ENCODE measurements at regions not wholly inside any gene's neighbourhood (a gene's known extent, or its start where the extent isn't known, plus 50 kb on each side); places are given as distances from the start of the nearest gene placed in this dataset.

GRCh38 chr7:155954550-155955366, 142.5 kb upstream of the SHH start:
- H3K36me3 ChIP-seq (ENCODE audit: control insufficient read depth, insufficient read depth, low read length) = no peaks in the 10 kb centered on the region
- H3K27ac ChIP-seq (ENCODE audit: low read depth, low read length) = no peak overlapping the region
- H3K9ac ChIP-seq (ENCODE audit: low read length) = no peak overlapping the region
- H3K4me3 ChIP-seq (ENCODE audit: low read length) = no peak overlapping the region
- no peaks in the 10 kb centered on the region for H3K4me1 ChIP-seq (ENCODE audit: control insufficient read depth, insufficient read depth, low read length)
- no peaks in the 10 kb centered on the region for H3K27me3 ChIP-seq (ENCODE audit: control insufficient read depth, insufficient read depth, low read length)

- no peak overlapping the region for H3K27ac ChIP-seq (ENCODE audit: low read depth, low read length)
- no peaks in the 10 kb centered on the region for H3K36me3 ChIP-seq (ENCODE audit: control insufficient read depth, insufficient read depth, low read length)
- H3K27me3 ChIP-seq (ENCODE audit: control insufficient read depth, insufficient read depth, low read length) = no peaks in the 10 kb centered on the region
- H3K9ac ChIP-seq (ENCODE audit: low read length) = no peak overlapping the region
- H3K4me3 ChIP-seq (ENCODE audit: low read length) = no peak overlapping the region
- H3K4me1 ChIP-seq (ENCODE audit: control insufficient read depth, insufficient read depth, low read length) = no peaks in the 10 kb centered on the region
Measured at GRCh38 chr7:155953781-155954549, 141.7 kb upstream of the SHH start.

- H3K27me3 ChIP-seq (ENCODE audit: control insufficient read depth, insufficient read depth, low read length) = no peaks in the 10 kb centered on the region
Measured at GRCh38 chr7:155953501-155953778, 141.2 kb upstream of the SHH start.

GRCh38 chr7:155951554-155952158, 139.4 kb upstream of the SHH start:
- no peaks in the 10 kb centered on the region for H3K36me3 ChIP-seq (ENCODE audit: control insufficient read depth, insufficient read depth, low read length)
- no peaks in the 10 kb centered on the region for H3K4me1 ChIP-seq (ENCODE audit: control insufficient read depth, insufficient read depth, low read length)
- no peak overlapping the region for H3K4me3 ChIP-seq (ENCODE audit: low read length)
- no peaks in the 10 kb centered on the region for H3K27me3 ChIP-seq (ENCODE audit: control insufficient read depth, insufficient read depth, low read length)
- no peak overlapping the region for H3K27ac ChIP-seq (ENCODE audit: low read depth, low read length)
- no peak overlapping the region for H3K9ac ChIP-seq (ENCODE audit: low read length)

More at GRCh38 chr7:155953501-155953778, 141.2 kb upstream of the SHH start:
- Histone ChIP-seq H3K36me3 (ENCODE audit: control insufficient read depth, insufficient read depth, low read length) (no peaks in the 10 kb centered on the region), H3K27ac (ENCODE audit: low read depth, low read length) (no peak overlapping the region), H3K4me1 (ENCODE audit: control insufficient read depth, insufficient read depth, low read length) (no peaks in the 10 kb centered on the region), H3K9ac (ENCODE audit: low read length) (no peak overlapping the region), H3K4me3 (ENCODE audit: low read length) (no peak overlapping the region)

- no peak overlapping the region for H3K4me3 ChIP-seq (ENCODE audit: low read length)
- H3K4me1 ChIP-seq (ENCODE audit: control insufficient read depth, insufficient read depth, low read length) = no peaks in the 10 kb centered on the region
- no peaks in the 10 kb centered on the region for H3K36me3 ChIP-seq (ENCODE audit: control insufficient read depth, insufficient read depth, low read length)
- no peak overlapping the region for H3K9ac ChIP-seq (ENCODE audit: low read length)
- no peak overlapping the region for H3K27ac ChIP-seq (ENCODE audit: low read depth, low read length)
- no peaks in the 10 kb centered on the region for H3K27me3 ChIP-seq (ENCODE audit: control insufficient read depth, insufficient read depth, low read length)
Measured at GRCh38 chr7:155950898-155951553, 138.8 kb upstream of the SHH start.

GRCh38 chr7:155948845-155949244, 136.6 kb upstream of the SHH start:
- Histone ChIP-seq H3K4me3 (ENCODE audit: low read length) (no peak overlapping the region), H3K27me3 (ENCODE audit: control insufficient read depth, insufficient read depth, low read length) (no peaks in the 10 kb centered on the region), H3K9ac (ENCODE audit: low read length) (no peak overlapping the region), H3K27ac (ENCODE audit: low read depth, low read length) (no peak overlapping the region), H3K36me3 (ENCODE audit: control insufficient read depth, insufficient read depth, low read length) (no peaks in the 10 kb centered on the region), H3K4me1 (ENCODE audit: control insufficient read depth, insufficient read depth, low read length) (no peaks in the 10 kb centered on the region)

- Histone ChIP-seq H3K27me3 (ENCODE audit: control insufficient read depth, insufficient read depth, low read length) (no peaks in the 10 kb centered on the region), H3K27ac (ENCODE audit: low read depth, low read length) (no peak overlapping the region), H3K36me3 (ENCODE audit: control insufficient read depth, insufficient read depth, low read length) (no peaks in the 10 kb centered on the region), H3K9ac (ENCODE audit: low read length) (no peak overlapping the region), H3K4me1 (ENCODE audit: control insufficient read depth, insufficient read depth, low read length) (no peaks in the 10 kb centered on the region), H3K4me3 (ENCODE audit: low read length) (no peak overlapping the region)
Measured at GRCh38 chr7:155948423-155948822, 136.2 kb upstream of the SHH start.

- no peak overlapping the region for H3K4me3 ChIP-seq (ENCODE audit: low read length)
- no peak overlapping the region for H3K27ac ChIP-seq (ENCODE audit: low read depth, low read length)
- no peaks in the 10 kb centered on the region for H3K4me1 ChIP-seq (ENCODE audit: control insufficient read depth, insufficient read depth, low read length)
- no peaks in the 10 kb centered on the region for H3K36me3 ChIP-seq (ENCODE audit: control insufficient read depth, insufficient read depth, low read length)
- no peaks in the 10 kb centered on the region for H3K27me3 ChIP-seq (ENCODE audit: control insufficient read depth, insufficient read depth, low read length)
- H3K9ac ChIP-seq (ENCODE audit: low read length) = no peak overlapping the region
Measured at GRCh38 chr7:155947051-155947450, 134.8 kb upstream of the SHH start.

GRCh38 chr7:155945670-155946325, 133.5 kb upstream of the SHH start:
- no peaks in the 10 kb centered on the region for H3K36me3 ChIP-seq (ENCODE audit: control insufficient read depth, insufficient read depth, low read length)
- H3K27ac ChIP-seq (ENCODE audit: low read depth, low read length) = no peak overlapping the region
- H3K4me3 ChIP-seq (ENCODE audit: low read length) = no peak overlapping the region
- H3K9ac ChIP-seq (ENCODE audit: low read length) = no peak overlapping the region
- H3K4me1 ChIP-seq (ENCODE audit: control insufficient read depth, insufficient read depth, low read length) = no peaks in the 10 kb centered on the region
- no peaks in the 10 kb centered on the region for H3K27me3 ChIP-seq (ENCODE audit: control insufficient read depth, insufficient read depth, low read length)

GRCh38 chr7:155944901-155945300, 132.6 kb upstream of the SHH start:
- H3K4me1 ChIP-seq (ENCODE audit: control insufficient read depth, insufficient read depth, low read length) = no peaks in the 10 kb centered on the region
- H3K9ac ChIP-seq (ENCODE audit: low read length) = no peak overlapping the region
- no peaks in the 10 kb centered on the region for H3K36me3 ChIP-seq (ENCODE audit: control insufficient read depth, insufficient read depth, low read length)
- no peaks in the 10 kb centered on the region for H3K27me3 ChIP-seq (ENCODE audit: control insufficient read depth, insufficient read depth, low read length)
- H3K4me3 ChIP-seq (ENCODE audit: low read length) = no peak overlapping the region
- no peak overlapping the region for H3K27ac ChIP-seq (ENCODE audit: low read depth, low read length)

- no peaks in the 10 kb centered on the region for H3K36me3 ChIP-seq (ENCODE audit: control insufficient read depth, insufficient read depth, low read length)
- H3K4me1 ChIP-seq (ENCODE audit: control insufficient read depth, insufficient read depth, low read length) = no peaks in the 10 kb centered on the region
- H3K27me3 ChIP-seq (ENCODE audit: control insufficient read depth, insufficient read depth, low read length) = no peaks in the 10 kb centered on the region
- no peak overlapping the region for H3K9ac ChIP-seq (ENCODE audit: low read length)
- no peak overlapping the region for H3K4me3 ChIP-seq (ENCODE audit: low read length)
- no peak overlapping the region for H3K27ac ChIP-seq (ENCODE audit: low read depth, low read length)
Measured at GRCh38 chr7:155943251-155943899, 131.1 kb upstream of the SHH start.

Measured in rectal smooth muscle tissue (tissue), 1 donor.